Thyroid gland (tissue), 4 donors: ENCODE measurements at regions not wholly inside any gene's neighbourhood (a gene's known extent, or its start where the extent isn't known, plus 50 kb on each side); places are given as distances from the start of the nearest gene placed in this dataset.
A peak's percentile ranks its signal among the peaks of the same experiment; 100 is the strongest.

Source experiments
- DNase-seq, 2 donors: peaks; one replicate each; pipeline ENCODE4 v3.0.0-alpha.2; 2019
- H3K27ac ChIP-seq, 3 donors: fragments of 200-600 bp; sonication (generic); 1 replicate in 2 of 3; 2 replicates in 1 of 3; pipeline ENCODE4 v1.5.1; 2016 to 2019; ENCODE audit warnings: mild to moderate bottlenecking in 1 of 3, moderate library complexity in 1 of 3
- H3K27me3 ChIP-seq: fragments of 200-600 bp; sonication (generic); one replicate; pipeline ENCODE4 v1.5.1; 2019
- H3K36me3 ChIP-seq, 2 donors: fragments of 200-600 bp; sonication (generic); one replicate each; pipeline ENCODE4 v1.5.1; 2016 to 2019
- H3K4me1 ChIP-seq, 2 donors: fragments of 200-600 bp; sonication (generic); one replicate each; pipeline ENCODE4 v1.5.1; 2017 to 2019
- H3K4me3 ChIP-seq, 3 donors: fragments of 200-600 bp; sonication (generic); replicated peaks in 1 of 3; 1 replicate in 2 of 3; 2 replicates in 1 of 3; pipeline ENCODE4 v1.5.1; 2016; ENCODE audit warnings: mild to moderate bottlenecking in 1 of 3
- H3K9me3 ChIP-seq: fragments of 200-600 bp; sonication (generic); one replicate; pipeline ENCODE4 v1.5.1; 2017
- CTCF ChIP-seq, 6 experiments: fragments of 200-600 bp in 3 of 6; fragments of 450-650 bp in 3 of 6; sonication (generic) in 3 of 6; IDR thresholded peaks; one replicate each; pipeline ENCODE4 v1.5.1; 2016 to 2019; ENCODE audit warnings: antibody characterized with exemption in 6 of 6, mild to moderate bottlenecking in 2 of 6, inconsistent platforms in 1 of 6, moderate library complexity in 1 of 6
- POLR2A ChIP-seq, 2 donors: fragments of 450-650 bp; IDR thresholded peaks; one replicate each; pipeline ENCODE4 v1.6.1; 2017; ENCODE audit warnings: antibody characterized with exemption in 2 of 2, mild to moderate bottlenecking in 2 of 2, moderate library complexity in 1 of 2
- WGBS, 2 donors: methylation state at CpG; one replicate each; pipeline ENCODE4 v1.1.5; 2017; 5-methylcytosine and 5-hydroxymethylcytosine counted together
- intact Hi-C: fragments of 100-400 bp; cut with DNase I; formaldehyde crosslinking; loops from one replicate; pipeline ENCODE4 v1.15.1; 2023

- H3K36me3 ChIP-seq: no peaks in the 10 kb centered on the region
- TF ChIP-seq POLR2A (IDR thresholded peaks at IDR 0.05) (no peak), CTCF (IDR thresholded peaks at IDR 0.05) (no peak)
- no peak overlapping the region for H3K27ac ChIP-seq
- no peak for DNase-seq
- peaks cover 6% of the 10 kb centered on the region in 2 donors for H3K4me1 ChIP-seq
- no peaks in the 10 kb centered on the region for H3K27me3 ChIP-seq
- H3K9me3 ChIP-seq: no peaks in the 10 kb centered on the region
- intact Hi-C loops: loop anchor here (10.0 kb wide), 2 partner anchors 233 to 673 kb away; no protein-coding TSS in a partner anchor
- H3K4me3 ChIP-seq: no peak overlapping the region
- 79 to 92% methylated on average over 1 of the region's 1 CpG for WGBS, 2 donors
Measured at GRCh38 chr21:28747464-28747863, 245.2 kb downstream of the LTN1 start.

DNA sequence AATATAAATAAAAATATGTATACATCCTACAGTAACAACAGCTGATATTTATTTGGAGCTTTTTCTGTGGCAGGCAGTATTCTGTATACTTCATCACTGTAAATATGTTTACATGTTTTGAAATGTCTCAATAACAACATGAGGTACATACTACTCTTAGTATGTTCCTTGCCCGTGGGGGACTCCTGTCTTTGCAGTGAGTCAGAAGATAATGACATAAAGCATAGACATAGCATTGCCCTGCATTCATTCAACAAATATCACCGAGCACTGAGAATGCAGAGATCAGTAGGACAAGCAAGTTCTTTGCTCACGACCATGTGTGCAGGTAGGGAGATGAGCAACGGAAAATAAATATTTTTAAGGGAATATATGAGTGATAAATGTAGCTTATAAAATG is 246.5 kb downstream of the LTN1 start:
- Histone ChIP-seq H3K27me3 (no peaks in the 10 kb centered on the region), H3K27ac (no peak overlapping the region), H3K36me3 (no peaks in the 10 kb centered on the region), H3K4me1 (peaks cover 6% of the 10 kb centered on the region in 2 donors), H3K4me3 (no peak overlapping the region), H3K9me3 (no peaks in the 10 kb centered on the region)
- DNase-seq: no peak
- WGBS, 2 donors: 51 to 70% methylated on average over 4 of the region's 4 CpGs
- intact Hi-C loops: loop anchor here (10.0 kb wide), 2 partner anchors 231 to 671 kb away; no protein-coding TSS in a partner anchor
- TF ChIP-seq POLR2A (IDR thresholded peaks at IDR 0.05) (no peak), CTCF (IDR thresholded peaks at IDR 0.05) (no peak)

DNA sequence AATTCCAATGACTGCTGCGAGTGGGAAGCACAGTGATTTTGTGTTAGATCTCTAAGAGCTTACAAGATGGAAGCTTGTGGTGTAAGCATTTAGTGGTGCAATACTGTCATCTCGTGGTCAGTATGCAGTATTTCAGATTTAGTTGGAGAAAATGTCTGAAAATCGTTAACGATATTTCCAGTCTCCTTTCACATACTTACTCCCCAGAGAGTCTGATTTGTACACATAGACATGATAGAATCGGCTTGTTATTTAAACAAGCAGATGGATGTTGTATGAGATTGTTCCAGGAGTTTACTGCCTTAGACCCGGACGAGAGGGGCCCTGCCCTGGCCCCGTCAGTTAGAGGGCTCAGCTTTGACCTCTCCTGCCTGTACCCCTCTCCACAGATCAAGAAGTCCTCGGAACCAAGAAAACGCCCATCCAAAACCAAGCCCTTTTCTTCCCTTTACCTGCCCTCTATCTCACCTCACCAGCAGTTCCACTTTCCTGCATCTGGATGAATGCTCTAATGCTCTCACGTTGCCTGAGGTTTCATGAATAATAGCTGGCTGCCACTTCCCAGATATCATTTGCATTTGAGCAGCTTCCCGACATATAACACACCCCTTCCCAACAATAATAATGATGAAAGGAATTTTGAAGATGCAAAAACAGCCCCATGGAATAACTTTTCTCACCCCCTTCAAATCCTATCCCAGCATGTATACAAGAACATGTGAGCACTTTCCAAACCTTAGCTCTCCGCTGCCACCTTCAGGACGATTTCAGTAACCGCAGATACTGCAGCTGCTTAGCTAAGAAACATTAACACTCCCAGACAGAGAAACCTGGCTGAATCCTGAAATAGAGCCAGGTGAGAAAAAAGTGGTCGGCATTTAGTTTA is 247.3 kb downstream of the LTN1 start:
- Histone ChIP-seq H3K4me1 (peaks cover 6% of the 10 kb centered on the region in 2 donors), H3K36me3 (no peaks in the 10 kb centered on the region)
- intact Hi-C loops: loop anchor here (10.0 kb wide), 2 partner anchors 231 to 671 kb away; no protein-coding TSS in a partner anchor

GRCh38 chr21:28743723-28744122 is 249.0 kb downstream of the LTN1 start:
- no peak overlapping the region for H3K27ac ChIP-seq
- WGBS, 2 donors: 51 to 83% methylated on average over 1 of the region's 1 CpG
- intact Hi-C loops: loop anchor here (5.0 to 10.0 kb wide), 3 partner anchors 229 to 1871 kb away; no protein-coding TSS in a partner anchor

More for the DNA sequence above, 247.3 kb downstream of the LTN1 start:
- no peaks in the 10 kb centered on the region for H3K9me3 ChIP-seq
- WGBS, 2 donors: 3% methylated on average over 16 of the region's 16 CpGs
- H3K27ac ChIP-seq: peak overlapping the region in 2 of 3 donors; percentile 34 to 56
- peak; percentile 68 to 77 for DNase-seq
- no peak for TF ChIP-seq POLR2A (IDR thresholded peaks at IDR 0.05)
- TF ChIP-seq CTCF (IDR thresholded peaks at IDR 0.05): peak; percentile 77 to 100 (median 94)
- H3K4me3 ChIP-seq: peak overlapping the region in 2 of 3 donors; percentile 1 to 23
- H3K27me3 ChIP-seq: no peaks in the 10 kb centered on the region

More at GRCh38 chr21:28743723-28744122, 249.0 kb downstream of the LTN1 start:
- H3K4me3 ChIP-seq: no peak overlapping the region
- no peaks in the 10 kb centered on the region for H3K9me3 ChIP-seq
- H3K36me3 ChIP-seq: no peaks in the 10 kb centered on the region
- no peak for DNase-seq
- H3K27me3 ChIP-seq: no peaks in the 10 kb centered on the region
- TF ChIP-seq CTCF (IDR thresholded peaks at IDR 0.05) (no peak), POLR2A (IDR thresholded peaks at IDR 0.05) (no peak)
- H3K4me1 ChIP-seq: peaks cover 6% of the 10 kb centered on the region in 2 donors
